ENCODE measurements at regions not wholly inside any gene's neighbourhood (a gene's known extent, or its start where the extent isn't known, plus 50 kb on each side); places are given as distances from the start of the nearest gene placed in this dataset.

DNA sequence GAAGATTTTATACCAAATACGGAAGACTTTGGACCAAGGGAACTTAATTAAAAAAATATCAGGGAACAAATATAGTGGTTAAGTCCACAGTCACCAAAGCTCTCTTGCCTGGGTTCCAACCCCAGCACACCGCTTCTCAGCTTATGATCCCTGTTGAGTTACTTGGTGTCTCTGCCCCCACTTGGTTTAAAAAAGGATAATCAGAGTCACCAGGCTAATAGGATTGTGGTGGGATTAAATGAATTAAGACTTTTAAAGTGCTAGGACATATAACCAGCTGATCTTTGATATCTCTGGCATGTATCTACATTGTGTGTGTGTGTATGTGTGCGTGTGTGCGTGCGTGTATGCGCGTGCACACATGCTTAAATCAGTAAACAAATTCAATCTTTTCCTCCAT, 474.7 kb upstream of the DAB1 start:
- Histone ChIP-seq H3K4me1 (ENCODE audit: low read length) (peaks cover 3% of the 10 kb centered on the region), H3K27ac (ENCODE audit: low read length) (no peak overlapping the region), H2AFZ (ENCODE audit: low read depth, low read length) (no peak overlapping the region), H3K27me3 (ENCODE audit: low read depth, low read length) (0 out of 2 replicates have a peak, but pooled peaks cover 4% of the 10 kb centered on the region), H3K9me3 (ENCODE audit: insufficient read depth, low read length) (no peaks in the 10 kb centered on the region), H3K36me3 (replicated peaks; ENCODE audit: low read depth, low read length) (no peaks in the 10 kb centered on the region), H3K9ac (ENCODE audit: low read length) (no peak overlapping the region), H3K4me2 (ENCODE audit: low read length) (no peak overlapping the region), H3K79me2 (ENCODE audit: low read length) (no peaks in the 10 kb centered on the region), H3K4me3 (ENCODE audit: low read length) (no peak overlapping the region), H4K20me1 (ENCODE audit: insufficient read depth, low read length) (no peaks in the 10 kb centered on the region)
- TF ChIP-seq, protein P1, sequence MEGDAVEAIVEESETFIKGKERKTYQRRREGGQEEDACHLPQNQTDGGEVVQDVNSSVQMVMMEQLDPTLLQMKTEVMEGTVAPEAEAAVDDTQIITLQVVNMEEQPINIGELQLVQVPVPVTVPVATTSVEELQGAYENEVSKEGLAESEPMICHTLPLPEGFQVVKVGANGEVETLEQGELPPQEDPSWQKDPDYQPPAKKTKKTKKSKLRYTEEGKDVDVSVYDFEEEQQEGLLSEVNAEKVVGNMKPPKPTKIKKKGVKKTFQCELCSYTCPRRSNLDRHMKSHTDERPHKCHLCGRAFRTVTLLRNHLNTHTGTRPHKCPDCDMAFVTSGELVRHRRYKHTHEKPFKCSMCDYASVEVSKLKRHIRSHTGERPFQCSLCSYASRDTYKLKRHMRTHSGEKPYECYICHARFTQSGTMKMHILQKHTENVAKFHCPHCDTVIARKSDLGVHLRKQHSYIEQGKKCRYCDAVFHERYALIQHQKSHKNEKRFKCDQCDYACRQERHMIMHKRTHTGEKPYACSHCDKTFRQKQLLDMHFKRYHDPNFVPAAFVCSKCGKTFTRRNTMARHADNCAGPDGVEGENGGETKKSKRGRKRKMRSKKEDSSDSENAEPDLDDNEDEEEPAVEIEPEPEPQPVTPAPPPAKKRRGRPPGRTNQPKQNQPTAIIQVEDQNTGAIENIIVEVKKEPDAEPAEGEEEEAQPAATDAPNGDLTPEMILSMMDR (IDR thresholded peaks at IDR 0.05; ENCODE audit: low read depth, low read length) = no peak
- TF ChIP-seq EZH2phosphoT487 (IDR thresholded peaks at IDR 0.05; ENCODE audit: low read depth) = no peak

GRCh38 chr1:57897581-57897980, 473.7 kb upstream of the DAB1 start:
- Histone ChIP-seq H4K20me1 (ENCODE audit: insufficient read depth, low read length) (no peaks in the 10 kb centered on the region), H2AFZ (ENCODE audit: low read depth, low read length) (no peak overlapping the region), H3K27me3 (ENCODE audit: low read depth, low read length) (0 out of 2 replicates have a peak, but pooled peaks cover 4% of the 10 kb centered on the region), H3K36me3 (replicated peaks; ENCODE audit: low read depth, low read length) (no peaks in the 10 kb centered on the region), H3K9ac (ENCODE audit: low read length) (no peak overlapping the region), H3K27ac (ENCODE audit: low read length) (no peak overlapping the region), H3K9me3 (ENCODE audit: insufficient read depth, low read length) (no peaks in the 10 kb centered on the region), H3K4me1 (ENCODE audit: low read length) (no peaks in the 10 kb centered on the region), H3K4me3 (ENCODE audit: low read length) (no peak overlapping the region), H3K79me2 (ENCODE audit: low read length) (no peaks in the 10 kb centered on the region), H3K4me2 (ENCODE audit: low read length) (no peak overlapping the region)
- TF ChIP-seq EZH2phosphoT487 (IDR thresholded peaks at IDR 0.05; ENCODE audit: low read depth) = no peak
- TF ChIP-seq, protein P1 (IDR thresholded peaks at IDR 0.05; ENCODE audit: low read depth, low read length) = no peak

- H3K36me3 ChIP-seq (replicated peaks; ENCODE audit: low read depth, low read length) = no peaks in the 10 kb centered on the region
- no peak overlapping the region for H3K9ac ChIP-seq (ENCODE audit: low read length)
- no peak overlapping the region for H3K4me2 ChIP-seq (ENCODE audit: low read length)
These were observed 470.5 kb upstream of the DAB1 start for GRCh38 chr1:57894315-57894714.

DNA sequence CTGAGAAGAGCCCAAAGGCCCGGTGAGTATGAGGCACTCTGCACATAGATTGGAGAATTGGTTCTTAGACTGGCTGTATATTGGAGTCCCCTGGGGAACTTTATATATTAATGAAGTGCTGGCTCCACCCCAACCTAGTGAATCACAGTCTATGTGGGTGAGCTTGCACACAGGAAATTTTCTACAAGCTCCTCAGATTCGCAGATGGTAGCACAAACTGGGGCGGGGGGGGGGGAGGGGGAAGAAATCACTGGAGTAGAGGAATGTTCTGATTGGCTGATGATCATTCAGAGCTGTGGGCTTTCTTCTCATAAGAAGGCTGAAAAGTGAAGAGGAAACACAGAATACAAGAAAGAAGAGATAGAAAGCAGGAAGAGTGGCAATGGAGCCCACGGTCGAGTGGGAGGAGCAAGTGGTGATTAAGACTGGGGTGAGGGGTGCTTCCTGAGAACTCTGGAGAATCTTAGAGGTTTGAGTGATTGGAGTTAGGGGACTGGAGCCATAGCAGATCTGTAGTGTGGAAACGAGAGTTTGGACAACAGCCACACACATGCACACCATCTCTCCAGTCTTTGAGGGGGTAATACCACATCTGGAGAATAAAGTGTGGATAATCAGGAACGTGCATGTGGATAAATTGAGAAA, 465.9 kb upstream of the DAB1 start:
- no peak overlapping the region for H2AFZ ChIP-seq (ENCODE audit: low read depth, low read length)
- H4K20me1 ChIP-seq (ENCODE audit: insufficient read depth, low read length) = no peaks in the 10 kb centered on the region
- no peaks in the 10 kb centered on the region for H3K27me3 ChIP-seq (ENCODE audit: low read depth, low read length)
- H3K4me1 ChIP-seq (ENCODE audit: low read length) = no peaks in the 10 kb centered on the region
- H3K4me3 ChIP-seq (ENCODE audit: low read length) = no peak overlapping the region
- no peaks in the 10 kb centered on the region for H3K36me3 ChIP-seq (replicated peaks; ENCODE audit: low read depth, low read length)
- H3K9me3 ChIP-seq (ENCODE audit: insufficient read depth, low read length) = no peaks in the 10 kb centered on the region
- no peak overlapping the region for H3K27ac ChIP-seq (ENCODE audit: low read length)
- no peak overlapping the region for H3K4me2 ChIP-seq (ENCODE audit: low read length)
- H3K79me2 ChIP-seq (ENCODE audit: low read length) = no peaks in the 10 kb centered on the region
- H3K9ac ChIP-seq (ENCODE audit: low read length) = no peak overlapping the region
- TF ChIP-seq, protein P1 (IDR thresholded peaks at IDR 0.05; ENCODE audit: low read depth, low read length) = no peak
- no peak for TF ChIP-seq EZH2phosphoT487 (IDR thresholded peaks at IDR 0.05; ENCODE audit: low read depth)

More at GRCh38 chr1:57894315-57894714, 470.5 kb upstream of the DAB1 start:
- Histone ChIP-seq H3K27ac (ENCODE audit: low read length) (no peak overlapping the region), H3K27me3 (ENCODE audit: low read depth, low read length) (0 out of 2 replicates have a peak, but pooled peaks cover 4% of the 10 kb centered on the region), H3K79me2 (ENCODE audit: low read length) (no peaks in the 10 kb centered on the region), H3K4me1 (ENCODE audit: low read length) (no peaks in the 10 kb centered on the region), H3K9me3 (ENCODE audit: insufficient read depth, low read length) (no peaks in the 10 kb centered on the region), H4K20me1 (ENCODE audit: insufficient read depth, low read length) (no peaks in the 10 kb centered on the region), H3K4me3 (ENCODE audit: low read length) (no peak overlapping the region), H2AFZ (ENCODE audit: low read depth, low read length) (no peak overlapping the region)
- TF ChIP-seq, protein P1 (IDR thresholded peaks at IDR 0.05; ENCODE audit: low read depth, low read length) = no peak
- TF ChIP-seq EZH2phosphoT487 (IDR thresholded peaks at IDR 0.05; ENCODE audit: low read depth) = no peak
